ENCODE measurements at regions not wholly inside any gene's neighbourhood (a gene's known extent, or its start where the extent isn't known, plus 50 kb on each side); places are given as distances from the start of the nearest gene placed in this dataset.

DNA sequence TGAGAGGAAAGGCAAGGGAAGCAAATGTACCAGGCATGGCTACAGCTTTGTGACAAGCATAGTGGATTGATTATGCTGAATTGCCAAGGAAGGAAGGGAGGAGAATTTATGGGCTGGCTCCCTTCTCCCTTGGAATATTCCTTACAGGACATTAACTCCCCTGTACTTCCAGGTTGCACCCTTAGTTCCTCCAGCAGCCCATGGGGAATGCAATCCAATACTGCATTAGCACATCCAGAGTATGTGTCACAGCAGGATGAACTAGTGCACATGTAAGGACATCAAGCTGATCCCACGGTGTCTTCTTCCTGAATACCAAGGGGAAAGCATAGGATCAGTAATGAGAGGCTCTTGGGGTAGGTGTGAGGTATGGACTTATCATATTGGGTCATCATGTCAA, 390.7 kb upstream of the POU3F2 start:
- Histone ChIP-seq H3K4me1 (ENCODE audit: insufficient read depth, insufficient read length) (no peaks in the 10 kb centered on the region), H3K36me3 (ENCODE audit: insufficient read depth, insufficient read length, low read length) (no peaks in the 10 kb centered on the region), H3K9me3 (ENCODE audit: insufficient read depth, low read length) (no peaks in the 10 kb centered on the region), H3K4me3 (ENCODE audit: insufficient read length, low read depth) (no peak overlapping the region), H3K9ac (ENCODE audit: insufficient read length, low read depth) (no peak overlapping the region), H3K27me3 (ENCODE audit: insufficient read depth, insufficient read length) (no peaks in the 10 kb centered on the region)
- no peak for TF ChIP-seq YY1 (IDR thresholded peaks at IDR 0.05; ENCODE audit: insufficient read depth, insufficient read length)
- TF ChIP-seq ZNF274 (IDR thresholded peaks at IDR 0.05; ENCODE audit: low read depth, low read length) = no peak
- no peak for TF ChIP-seq SUZ12 (IDR thresholded peaks at IDR 0.05; ENCODE audit: extremely low read depth, insufficient read depth, insufficient read length)
- DNase-seq (ENCODE audit: low read depth, low spot score) = no peak

DNA sequence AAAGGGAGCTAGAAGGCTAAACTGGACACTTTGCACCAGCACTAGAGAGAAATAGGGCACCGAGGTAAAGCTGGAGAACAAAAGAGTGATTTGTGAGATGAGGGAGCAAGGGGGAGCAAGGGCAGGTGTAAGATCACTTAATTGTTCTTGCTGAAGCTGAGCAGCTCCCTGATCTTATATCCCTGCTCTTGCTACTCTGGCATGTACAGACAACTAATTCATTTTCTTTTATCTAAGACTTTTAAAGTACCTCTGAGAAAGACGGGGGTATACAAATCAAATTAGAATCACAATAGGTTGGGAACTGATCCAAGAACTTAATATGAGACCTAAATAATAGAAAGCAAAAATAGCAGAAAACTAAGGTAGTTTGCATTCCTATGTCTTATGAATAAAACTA, 381.7 kb upstream of the POU3F2 start:
- no peak for TF ChIP-seq ZNF274 (IDR thresholded peaks at IDR 0.05; ENCODE audit: low read depth, low read length)
- Histone ChIP-seq H3K4me1 (ENCODE audit: insufficient read depth, insufficient read length) (no peaks in the 10 kb centered on the region), H3K9me3 (ENCODE audit: insufficient read depth, low read length) (no peaks in the 10 kb centered on the region), H3K9ac (ENCODE audit: insufficient read length, low read depth) (no peak overlapping the region), H3K36me3 (ENCODE audit: insufficient read depth, insufficient read length, low read length) (no peaks in the 10 kb centered on the region), H3K4me3 (ENCODE audit: insufficient read length, low read depth) (no peak overlapping the region), H3K27me3 (ENCODE audit: insufficient read depth, insufficient read length) (no peaks in the 10 kb centered on the region)
- no peak for DNase-seq (ENCODE audit: low read depth, low spot score)

DNA sequence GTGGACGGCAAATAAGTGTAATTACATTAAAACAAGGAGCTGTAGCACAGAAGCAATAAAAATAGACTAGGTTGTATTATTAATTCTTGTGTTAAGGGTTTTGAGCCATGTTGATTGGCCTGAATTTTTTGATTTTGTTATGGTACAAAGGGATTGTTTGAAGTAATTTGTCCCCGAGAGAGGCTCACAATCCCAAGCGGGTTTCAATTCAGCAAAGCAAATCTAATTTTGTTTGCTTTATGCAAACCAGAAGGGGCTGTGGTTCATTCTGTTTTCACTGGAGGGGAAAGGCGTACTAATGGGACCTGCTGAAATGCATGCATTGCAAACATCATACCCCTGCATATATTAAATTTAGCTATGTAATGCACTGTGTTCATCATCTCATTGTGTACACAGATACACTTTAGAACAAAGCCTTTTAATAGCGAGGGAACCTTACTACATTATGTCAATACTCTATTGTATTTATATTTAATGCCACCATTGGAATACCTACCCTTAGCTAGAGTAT, 379.5 kb upstream of the POU3F2 start:
- Histone ChIP-seq H3K36me3 (ENCODE audit: insufficient read depth, insufficient read length, low read length) (no peaks in the 10 kb centered on the region), H3K27me3 (ENCODE audit: insufficient read depth, insufficient read length) (no peaks in the 10 kb centered on the region), H3K4me3 (ENCODE audit: insufficient read length, low read depth) (no peak overlapping the region), H3K9ac (ENCODE audit: insufficient read length, low read depth) (no peak overlapping the region), H3K4me1 (ENCODE audit: insufficient read depth, insufficient read length) (no peaks in the 10 kb centered on the region), H3K9me3 (ENCODE audit: insufficient read depth, low read length) (no peaks in the 10 kb centered on the region)
- no peak for DNase-seq (ENCODE audit: low read depth, low spot score)
- TF ChIP-seq YY1 (IDR thresholded peaks at IDR 0.05; ENCODE audit: insufficient read depth, insufficient read length) (no peak), SUZ12 (IDR thresholded peaks at IDR 0.05; ENCODE audit: extremely low read depth, insufficient read depth, insufficient read length) (no peak), ZNF274 (IDR thresholded peaks at IDR 0.05; ENCODE audit: low read depth, low read length) (no peak)

DNA sequence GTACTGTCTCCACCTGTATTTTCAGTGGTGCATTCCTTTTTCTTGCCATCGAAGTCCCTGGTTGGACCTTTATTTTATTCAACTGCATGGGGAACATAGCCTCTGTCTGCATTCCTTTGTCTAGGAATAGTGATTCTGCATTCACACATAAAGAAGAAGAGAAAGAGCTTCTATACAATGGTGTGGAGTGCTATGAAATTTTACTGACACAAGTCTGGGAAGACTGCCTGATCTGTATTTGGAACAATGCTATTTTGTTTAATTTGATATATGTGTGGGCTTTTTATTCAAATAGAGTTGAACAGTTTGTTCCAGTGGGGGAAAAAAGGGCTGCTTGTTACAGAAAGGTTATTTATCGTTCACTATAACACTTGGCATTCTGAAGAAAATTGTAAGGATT, 375.7 kb upstream of the POU3F2 start:
- H3K27me3 ChIP-seq (ENCODE audit: insufficient read depth, insufficient read length) = no peaks in the 10 kb centered on the region
- no peak for DNase-seq (ENCODE audit: low read depth, low spot score)
- TF ChIP-seq YY1 (IDR thresholded peaks at IDR 0.05; ENCODE audit: insufficient read depth, insufficient read length) (no peak), ZNF274 (IDR thresholded peaks at IDR 0.05; ENCODE audit: low read depth, low read length) (no peak), SUZ12 (IDR thresholded peaks at IDR 0.05; ENCODE audit: extremely low read depth, insufficient read depth, insufficient read length) (no peak)

DNA sequence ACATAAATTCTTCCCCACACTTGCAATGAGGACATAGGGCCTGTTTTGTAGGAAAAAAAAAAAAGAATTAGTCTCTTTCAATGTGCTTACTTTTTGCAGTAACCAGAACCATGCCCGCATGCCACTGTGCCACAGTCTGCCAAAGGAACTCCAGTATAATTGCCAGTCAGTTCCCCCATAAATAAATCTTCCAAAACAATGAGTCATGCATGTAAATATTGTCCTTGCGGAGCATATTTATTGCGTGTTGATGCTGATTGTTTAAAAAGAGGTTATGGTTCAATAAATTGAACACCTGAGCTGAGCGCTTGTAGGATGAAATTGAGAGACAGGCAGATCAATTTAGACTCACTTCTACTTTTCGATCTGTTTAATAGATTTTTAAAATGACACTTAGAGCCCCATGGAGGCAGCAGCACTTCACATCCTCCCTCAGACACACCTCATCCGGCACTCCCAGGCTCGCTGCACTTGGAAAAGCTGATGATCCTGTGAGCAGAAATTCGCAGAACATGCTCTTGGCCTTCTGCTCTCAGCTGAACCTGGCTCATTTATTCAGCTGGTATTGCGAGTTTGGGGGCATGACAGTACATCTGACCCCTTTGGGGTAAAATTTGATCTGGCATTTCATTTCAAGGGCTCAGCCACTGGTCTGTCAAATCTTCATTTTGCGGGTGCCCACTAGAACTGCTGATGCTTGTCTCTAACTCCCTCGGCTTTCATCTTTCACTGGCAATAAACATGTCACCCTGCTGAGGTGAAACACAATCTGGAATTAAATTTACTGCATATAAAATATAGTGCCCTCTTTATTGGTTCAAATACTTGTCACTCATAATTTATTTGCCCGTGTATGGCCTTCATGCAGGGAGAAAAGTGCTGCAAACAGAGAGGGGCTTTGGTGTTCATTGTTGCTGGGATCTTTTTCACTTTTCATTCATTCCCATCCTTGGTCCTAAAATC, 371.1 kb upstream of the POU3F2 start:
- no peak for TF ChIP-seq ZNF274 (IDR thresholded peaks at IDR 0.05; ENCODE audit: low read depth, low read length)
- no peak for TF ChIP-seq YY1 (IDR thresholded peaks at IDR 0.05; ENCODE audit: insufficient read depth, insufficient read length)
- no peak for TF ChIP-seq SUZ12 (IDR thresholded peaks at IDR 0.05; ENCODE audit: extremely low read depth, insufficient read depth, insufficient read length)
- H3K4me3 ChIP-seq (ENCODE audit: insufficient read length, low read depth) = no peak overlapping the region
- no peak overlapping the region for H3K9ac ChIP-seq (ENCODE audit: insufficient read length, low read depth)
- no peaks in the 10 kb centered on the region for H3K9me3 ChIP-seq (ENCODE audit: insufficient read depth, low read length)
- H3K36me3 ChIP-seq (ENCODE audit: insufficient read depth, insufficient read length, low read length) = no peaks in the 10 kb centered on the region
- no peaks in the 10 kb centered on the region for H3K27me3 ChIP-seq (ENCODE audit: insufficient read depth, insufficient read length)
- DNase-seq (ENCODE audit: low read depth, low spot score) = no peak
- H3K4me1 ChIP-seq (ENCODE audit: insufficient read depth, insufficient read length) = no peaks in the 10 kb centered on the region

More for the DNA sequence above, 375.7 kb upstream of the POU3F2 start:
- no peaks in the 10 kb centered on the region for H3K36me3 ChIP-seq (ENCODE audit: insufficient read depth, insufficient read length, low read length)
- no peaks in the 10 kb centered on the region for H3K9me3 ChIP-seq (ENCODE audit: insufficient read depth, low read length)
- no peaks in the 10 kb centered on the region for H3K4me1 ChIP-seq (ENCODE audit: insufficient read depth, insufficient read length)
- H3K9ac ChIP-seq (ENCODE audit: insufficient read length, low read depth) = no peak overlapping the region
- no peak overlapping the region for H3K4me3 ChIP-seq (ENCODE audit: insufficient read length, low read depth)

DNA sequence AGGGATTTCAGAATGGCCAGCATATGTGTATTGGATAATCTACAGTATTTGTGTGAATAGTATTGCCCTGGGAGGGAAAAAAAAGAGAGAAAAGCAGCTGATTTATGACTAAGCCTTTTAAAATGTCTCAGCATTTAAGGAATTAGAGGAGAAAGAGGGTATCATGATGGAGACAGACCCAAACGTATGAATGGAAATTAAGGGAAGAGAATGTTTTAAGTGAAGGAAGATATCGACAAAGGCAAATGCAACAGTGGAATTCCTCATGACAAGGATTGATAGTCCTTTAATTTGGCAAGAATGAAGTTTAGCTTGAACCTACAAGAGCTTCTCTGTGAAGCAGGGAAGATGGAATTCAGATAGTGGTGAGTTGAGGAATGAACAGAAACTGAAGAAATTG, 367.3 kb upstream of the POU3F2 start:
- TF ChIP-seq ZNF274 (IDR thresholded peaks at IDR 0.05; ENCODE audit: low read depth, low read length) = no peak
- no peak for TF ChIP-seq YY1 (IDR thresholded peaks at IDR 0.05; ENCODE audit: insufficient read depth, insufficient read length)
- no peaks in the 10 kb centered on the region for H3K4me1 ChIP-seq (ENCODE audit: insufficient read depth, insufficient read length)
- H3K9ac ChIP-seq (ENCODE audit: insufficient read length, low read depth) = no peak overlapping the region
- no peaks in the 10 kb centered on the region for H3K36me3 ChIP-seq (ENCODE audit: insufficient read depth, insufficient read length, low read length)
- no peaks in the 10 kb centered on the region for H3K27me3 ChIP-seq (ENCODE audit: insufficient read depth, insufficient read length)
- H3K4me3 ChIP-seq (ENCODE audit: insufficient read length, low read depth) = no peak overlapping the region
- no peaks in the 10 kb centered on the region for H3K9me3 ChIP-seq (ENCODE audit: insufficient read depth, low read length)
- DNase-seq (ENCODE audit: low read depth, low spot score) = no peak

DNA sequence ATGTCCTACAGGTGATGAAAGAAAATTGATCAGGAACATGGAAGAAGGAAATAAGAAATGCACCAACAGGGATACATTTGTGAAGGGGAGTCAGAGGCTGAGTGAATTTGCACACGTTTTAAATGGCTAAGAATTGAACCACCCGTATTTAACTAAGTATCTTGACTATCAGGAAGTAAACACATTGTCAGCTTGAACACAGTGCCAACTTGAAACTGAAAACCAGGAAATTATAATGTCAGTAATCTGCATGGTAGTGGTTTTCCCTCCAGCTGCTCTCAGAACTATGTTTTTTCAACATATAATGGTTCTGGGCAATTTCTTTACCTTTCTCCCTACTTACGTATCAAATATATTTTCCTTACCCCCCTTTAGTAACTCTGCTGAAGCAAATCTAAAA, 366.5 kb upstream of the POU3F2 start:
- H3K27me3 ChIP-seq (ENCODE audit: insufficient read depth, insufficient read length) = no peaks in the 10 kb centered on the region
- H3K9ac ChIP-seq (ENCODE audit: insufficient read length, low read depth) = no peak overlapping the region
- H3K9me3 ChIP-seq (ENCODE audit: insufficient read depth, low read length) = no peaks in the 10 kb centered on the region
- H3K4me1 ChIP-seq (ENCODE audit: insufficient read depth, insufficient read length) = no peaks in the 10 kb centered on the region
- H3K36me3 ChIP-seq (ENCODE audit: insufficient read depth, insufficient read length, low read length) = no peaks in the 10 kb centered on the region
- TF ChIP-seq SUZ12 (IDR thresholded peaks at IDR 0.05; ENCODE audit: extremely low read depth, insufficient read depth, insufficient read length) = no peak
- TF ChIP-seq YY1 (IDR thresholded peaks at IDR 0.05; ENCODE audit: insufficient read depth, insufficient read length) = no peak
- no peak for TF ChIP-seq ZNF274 (IDR thresholded peaks at IDR 0.05; ENCODE audit: low read depth, low read length)
- H3K4me3 ChIP-seq (ENCODE audit: insufficient read length, low read depth) = no peak overlapping the region
- DNase-seq (ENCODE audit: low read depth, low spot score) = no peak
